Sigmoid colon (tissue), 3 donors: ENCODE measurements at regions not wholly inside any gene's neighbourhood (a gene's known extent, or its start where the extent isn't known, plus 50 kb on each side); places are given as distances from the start of the nearest gene placed in this dataset.

Experiments used
- POLR2A ChIP-seq, 2 donors: fragments of 450-650 bp; IDR thresholded peaks; one replicate each; pipeline ENCODE4 v1.6.1; 2016; ENCODE audit warnings: antibody characterized with exemption in 2 of 2, mild to moderate bottlenecking in 2 of 2, moderate library complexity in 2 of 2
- TF ChIP-seq, protein P1 (sequence below), 4 experiments: fragments of 450-650 bp in 3 of 4; fragments of 200-600 bp in 1 of 4; IDR thresholded peaks; one replicate each; pipeline ENCODE4 v1.5.1; 2016 to 2019; ENCODE audit warnings: antibody characterized with exemption in 4 of 4, mild to moderate bottlenecking in 3 of 4, moderate library complexity in 2 of 4

DNA sequence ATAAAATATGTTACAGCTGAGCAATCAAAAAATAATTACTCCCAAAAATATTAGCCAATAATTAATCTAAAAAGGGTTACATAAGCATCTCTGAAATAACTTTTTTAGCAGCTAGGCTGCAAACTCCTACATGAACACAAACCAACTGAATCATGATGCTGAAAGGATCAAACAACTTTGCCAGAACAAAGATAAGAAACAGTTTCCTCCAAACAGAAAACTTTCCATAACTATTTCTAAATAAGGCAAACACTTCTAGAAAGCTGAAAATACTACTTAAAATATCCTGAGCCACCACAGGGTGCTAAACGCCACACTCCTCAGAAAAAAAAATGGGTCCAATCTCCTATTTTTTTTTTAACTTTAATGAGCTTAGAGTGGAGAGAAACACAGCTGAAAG is 68.6 kb upstream of the ARHGAP32 start:
- TF ChIP-seq, protein P1, sequence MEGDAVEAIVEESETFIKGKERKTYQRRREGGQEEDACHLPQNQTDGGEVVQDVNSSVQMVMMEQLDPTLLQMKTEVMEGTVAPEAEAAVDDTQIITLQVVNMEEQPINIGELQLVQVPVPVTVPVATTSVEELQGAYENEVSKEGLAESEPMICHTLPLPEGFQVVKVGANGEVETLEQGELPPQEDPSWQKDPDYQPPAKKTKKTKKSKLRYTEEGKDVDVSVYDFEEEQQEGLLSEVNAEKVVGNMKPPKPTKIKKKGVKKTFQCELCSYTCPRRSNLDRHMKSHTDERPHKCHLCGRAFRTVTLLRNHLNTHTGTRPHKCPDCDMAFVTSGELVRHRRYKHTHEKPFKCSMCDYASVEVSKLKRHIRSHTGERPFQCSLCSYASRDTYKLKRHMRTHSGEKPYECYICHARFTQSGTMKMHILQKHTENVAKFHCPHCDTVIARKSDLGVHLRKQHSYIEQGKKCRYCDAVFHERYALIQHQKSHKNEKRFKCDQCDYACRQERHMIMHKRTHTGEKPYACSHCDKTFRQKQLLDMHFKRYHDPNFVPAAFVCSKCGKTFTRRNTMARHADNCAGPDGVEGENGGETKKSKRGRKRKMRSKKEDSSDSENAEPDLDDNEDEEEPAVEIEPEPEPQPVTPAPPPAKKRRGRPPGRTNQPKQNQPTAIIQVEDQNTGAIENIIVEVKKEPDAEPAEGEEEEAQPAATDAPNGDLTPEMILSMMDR (IDR thresholded peaks at IDR 0.05) = no peak
- TF ChIP-seq POLR2A (IDR thresholded peaks at IDR 0.05) = no peak
